ENCODE measurements at regions not wholly inside any gene's neighbourhood (a gene's known extent, or its start where the extent isn't known, plus 50 kb on each side); places are given as distances from the start of the nearest gene placed in this dataset.

DNA sequence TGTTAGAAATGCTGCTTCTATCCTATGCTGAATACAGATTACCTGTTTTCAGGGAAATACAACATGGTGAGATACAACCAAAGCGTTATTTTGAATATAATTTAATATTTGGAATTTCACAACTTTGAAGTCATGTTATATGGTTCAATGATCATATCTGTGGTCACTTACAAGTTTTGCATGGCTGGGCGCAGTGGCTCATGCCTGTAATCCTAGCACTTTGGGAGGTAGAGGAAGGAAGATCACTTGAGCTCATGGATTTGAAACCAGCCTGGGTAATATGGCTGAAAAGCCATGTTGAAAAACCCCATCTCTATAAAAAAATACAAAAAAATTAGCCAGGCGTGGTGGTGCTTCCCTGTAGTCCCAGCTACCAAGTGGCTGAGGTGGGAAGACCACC is 57.9 kb downstream of the DOP1B start:
- no peak overlapping the region for H2AFZ ChIP-seq (ENCODE audit: low read depth, low read length, poor library complexity, severe bottlenecking)
- ChIA-PET POLR2A (no interaction called here), CTCF (no interaction called here), RAD21 (ENCODE audit: low non-redundant PET in 1 of 2, low total read pairs in 2 of 2, uncharacterized antibody in 2 of 2, unreplicated experiment in 2 of 2) (no interaction called here)
- no peaks in the 10 kb centered on the region for H3K9me2 ChIP-seq (ENCODE audit: insufficient read depth)
- no TSS peak for BruUV-seq (replicated peaks)
- 0 out of 4 replicates have a peak, but pooled peaks cover 0 to 2% of the 10 kb centered on the region in 2 experiments for H3K36me3 ChIP-seq (ENCODE audit: control insufficient read depth in 1 of 2, insufficient read depth in 2 of 2, low read length in 2 of 2)
- no peaks in the 10 kb centered on the region for H3K9me3 ChIP-seq (ENCODE audit: control insufficient read depth in 1 of 2, insufficient read depth in 1 of 2, low read depth in 1 of 2, low read length in 2 of 2)
- no peaks in the 10 kb centered on the region for H3K79me2 ChIP-seq (ENCODE audit: insufficient read depth, low read length)
- H3K27me3 ChIP-seq (ENCODE audit: insufficient read depth, low read length), result no peaks in the 10 kb centered on the region
- no peak overlapping the region for H3K9ac ChIP-seq (ENCODE audit: low read length)
- ATAC-seq (no peak), DNase-seq (ENCODE audit: low read depth, low spot score) (no peak)
- H3K4me3 ChIP-seq (replicated peaks in 1 of 2; ENCODE audit: low read depth in 1 of 2, low read length in 2 of 2), result no peak overlapping the region
- intact Hi-C loops (cut with micrococcal nuclease), result no loop called here
- H3K4me1 ChIP-seq (ENCODE audit: control insufficient read depth in 1 of 2, insufficient read depth in 2 of 2, low read length in 2 of 2), result peaks cover 15 to 29% of the 10 kb centered on the region in 2 experiments
- H3K4me2 ChIP-seq (ENCODE audit: low read length), result no peak overlapping the region
- TF ChIP-seq POLR2A (IDR thresholded peaks at IDR 0.05; ENCODE audit: borderline replicate concordance, extremely low read depth, insufficient read depth, insufficient read length) (no peak), ZFX (IDR thresholded peaks at IDR 0.05) (no peak), CEBPB (IDR thresholded peaks at IDR 0.05; ENCODE audit: low read depth) (no peak), SP1 (IDR thresholded peaks at IDR 0.05; ENCODE audit: low read depth) (no peak), EGR1 (IDR thresholded peaks at IDR 0.05; ENCODE audit: low read depth) (no peak)
- no peaks in the 10 kb centered on the region; the same call in 1 of the 2 replicates for H4K20me1 ChIP-seq (ENCODE audit: insufficient read depth)
- no peak overlapping the region for H3K27ac ChIP-seq (ENCODE audit: low read depth, low read length)

DNA sequence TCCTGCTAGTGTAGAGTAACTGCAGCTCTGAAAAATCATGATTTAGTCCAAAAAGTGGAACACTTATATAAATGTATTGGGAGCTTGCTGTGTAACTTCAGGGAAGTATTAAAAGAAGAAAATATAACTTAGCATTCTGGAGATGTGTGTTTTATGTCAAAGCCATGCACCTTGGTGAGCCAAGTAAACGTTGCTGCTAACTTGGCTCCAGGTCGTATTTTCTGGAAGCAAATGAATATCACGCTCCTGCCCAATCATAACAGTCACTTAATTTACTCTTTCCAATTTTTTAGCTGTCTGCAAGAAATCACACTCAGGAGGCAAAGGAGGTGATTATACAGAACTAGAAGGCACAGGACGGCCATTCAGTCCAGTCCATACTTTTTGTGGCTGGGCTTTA is 61.1 kb downstream of the DOP1B start:
- intact Hi-C loops (cut with micrococcal nuclease), result no loop called here
- RAD21 ChIA-PET (ENCODE audit: low non-redundant PET in 1 of 2, low total read pairs in 2 of 2, uncharacterized antibody in 2 of 2, unreplicated experiment in 2 of 2), result no interaction called here
- no peaks in the 10 kb centered on the region for H3K9me2 ChIP-seq (ENCODE audit: insufficient read depth)

More for the DNA sequence above, 61.1 kb downstream of the DOP1B start:
- TF ChIP-seq, protein P1, sequence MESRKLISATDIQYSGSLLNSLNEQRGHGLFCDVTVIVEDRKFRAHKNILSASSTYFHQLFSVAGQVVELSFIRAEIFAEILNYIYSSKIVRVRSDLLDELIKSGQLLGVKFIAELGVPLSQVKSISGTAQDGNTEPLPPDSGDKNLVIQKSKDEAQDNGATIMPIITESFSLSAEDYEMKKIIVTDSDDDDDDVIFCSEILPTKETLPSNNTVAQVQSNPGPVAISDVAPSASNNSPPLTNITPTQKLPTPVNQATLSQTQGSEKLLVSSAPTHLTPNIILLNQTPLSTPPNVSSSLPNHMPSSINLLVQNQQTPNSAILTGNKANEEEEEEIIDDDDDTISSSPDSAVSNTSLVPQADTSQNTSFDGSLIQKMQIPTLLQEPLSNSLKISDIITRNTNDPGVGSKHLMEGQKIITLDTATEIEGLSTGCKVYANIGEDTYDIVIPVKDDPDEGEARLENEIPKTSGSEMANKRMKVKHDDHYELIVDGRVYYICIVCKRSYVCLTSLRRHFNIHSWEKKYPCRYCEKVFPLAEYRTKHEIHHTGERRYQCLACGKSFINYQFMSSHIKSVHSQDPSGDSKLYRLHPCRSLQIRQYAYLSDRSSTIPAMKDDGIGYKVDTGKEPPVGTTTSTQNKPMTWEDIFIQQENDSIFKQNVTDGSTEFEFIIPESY (IDR thresholded peaks at IDR 0.05; ENCODE audit: extremely low read depth, insufficient replicate concordance, low read length), result no peak
- TF ChIP-seq, protein P2, sequence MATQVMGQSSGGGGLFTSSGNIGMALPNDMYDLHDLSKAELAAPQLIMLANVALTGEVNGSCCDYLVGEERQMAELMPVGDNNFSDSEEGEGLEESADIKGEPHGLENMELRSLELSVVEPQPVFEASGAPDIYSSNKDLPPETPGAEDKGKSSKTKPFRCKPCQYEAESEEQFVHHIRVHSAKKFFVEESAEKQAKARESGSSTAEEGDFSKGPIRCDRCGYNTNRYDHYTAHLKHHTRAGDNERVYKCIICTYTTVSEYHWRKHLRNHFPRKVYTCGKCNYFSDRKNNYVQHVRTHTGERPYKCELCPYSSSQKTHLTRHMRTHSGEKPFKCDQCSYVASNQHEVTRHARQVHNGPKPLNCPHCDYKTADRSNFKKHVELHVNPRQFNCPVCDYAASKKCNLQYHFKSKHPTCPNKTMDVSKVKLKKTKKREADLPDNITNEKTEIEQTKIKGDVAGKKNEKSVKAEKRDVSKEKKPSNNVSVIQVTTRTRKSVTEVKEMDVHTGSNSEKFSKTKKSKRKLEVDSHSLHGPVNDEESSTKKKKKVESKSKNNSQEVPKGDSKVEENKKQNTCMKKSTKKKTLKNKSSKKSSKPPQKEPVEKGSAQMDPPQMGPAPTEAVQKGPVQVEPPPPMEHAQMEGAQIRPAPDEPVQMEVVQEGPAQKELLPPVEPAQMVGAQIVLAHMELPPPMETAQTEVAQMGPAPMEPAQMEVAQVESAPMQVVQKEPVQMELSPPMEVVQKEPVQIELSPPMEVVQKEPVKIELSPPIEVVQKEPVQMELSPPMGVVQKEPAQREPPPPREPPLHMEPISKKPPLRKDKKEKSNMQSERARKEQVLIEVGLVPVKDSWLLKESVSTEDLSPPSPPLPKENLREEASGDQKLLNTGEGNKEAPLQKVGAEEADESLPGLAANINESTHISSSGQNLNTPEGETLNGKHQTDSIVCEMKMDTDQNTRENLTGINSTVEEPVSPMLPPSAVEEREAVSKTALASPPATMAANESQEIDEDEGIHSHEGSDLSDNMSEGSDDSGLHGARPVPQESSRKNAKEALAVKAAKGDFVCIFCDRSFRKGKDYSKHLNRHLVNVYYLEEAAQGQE (IDR thresholded peaks at IDR 0.05; ENCODE audit: low read depth), result no peak
- TF ChIP-seq EZH2phosphoT487 (IDR thresholded peaks at IDR 0.05; ENCODE audit: borderline replicate concordance) (no peak), SIN3A (IDR thresholded peaks at IDR 0.05; ENCODE audit: low read depth) (no peak), ZFX (IDR thresholded peaks at IDR 0.05) (no peak), RAD21 (IDR thresholded peaks at IDR 0.05; ENCODE audit: low read depth) (no peak), SRF (IDR thresholded peaks at IDR 0.05; ENCODE audit: low read depth) (no peak)
- no TSS peak for BruUV-seq (replicated peaks)
- Histone ChIP-seq H3K36me3 (ENCODE audit: control insufficient read depth in 1 of 2, insufficient read depth in 2 of 2, low read length in 2 of 2) (0 out of 4 replicates have a peak, but pooled peaks cover 0 to 2% of the 10 kb centered on the region in 2 experiments), H2AFZ (ENCODE audit: low read depth, low read length, poor library complexity, severe bottlenecking) (no peak overlapping the region), H3K27me3 (ENCODE audit: insufficient read depth, low read length) (no peaks in the 10 kb centered on the region), H3K9ac (ENCODE audit: low read length) (no peak overlapping the region), H4K20me1 (ENCODE audit: insufficient read depth) (no peaks in the 10 kb centered on the region), H3K27ac (ENCODE audit: low read depth, low read length) (no peak overlapping the region), H3K4me1 (ENCODE audit: control insufficient read depth in 1 of 2, insufficient read depth in 2 of 2, low read length in 2 of 2) (no peaks in the 10 kb centered on the region), H3K4me2 (ENCODE audit: low read length) (no peak overlapping the region), H3K4me3 (replicated peaks in 1 of 2; ENCODE audit: low read depth in 1 of 2, low read length in 2 of 2) (no peak overlapping the region), H3K9me3 (ENCODE audit: control insufficient read depth in 1 of 2, insufficient read depth in 1 of 2, low read depth in 1 of 2, low read length in 2 of 2) (no peaks in the 10 kb centered on the region), H3K79me2 (ENCODE audit: insufficient read depth, low read length) (no peaks in the 10 kb centered on the region)
- ChIA-PET CTCF (no interaction called here), POLR2A (no interaction called here)
- no peak for ATAC-seq
- DNase-seq (ENCODE audit: low read depth, low spot score), result no peak
